ENCODE measurements at regions not wholly inside any gene's neighbourhood (a gene's known extent, or its start where the extent isn't known, plus 50 kb on each side); places are given as distances from the start of the nearest gene placed in this dataset.

DNA sequence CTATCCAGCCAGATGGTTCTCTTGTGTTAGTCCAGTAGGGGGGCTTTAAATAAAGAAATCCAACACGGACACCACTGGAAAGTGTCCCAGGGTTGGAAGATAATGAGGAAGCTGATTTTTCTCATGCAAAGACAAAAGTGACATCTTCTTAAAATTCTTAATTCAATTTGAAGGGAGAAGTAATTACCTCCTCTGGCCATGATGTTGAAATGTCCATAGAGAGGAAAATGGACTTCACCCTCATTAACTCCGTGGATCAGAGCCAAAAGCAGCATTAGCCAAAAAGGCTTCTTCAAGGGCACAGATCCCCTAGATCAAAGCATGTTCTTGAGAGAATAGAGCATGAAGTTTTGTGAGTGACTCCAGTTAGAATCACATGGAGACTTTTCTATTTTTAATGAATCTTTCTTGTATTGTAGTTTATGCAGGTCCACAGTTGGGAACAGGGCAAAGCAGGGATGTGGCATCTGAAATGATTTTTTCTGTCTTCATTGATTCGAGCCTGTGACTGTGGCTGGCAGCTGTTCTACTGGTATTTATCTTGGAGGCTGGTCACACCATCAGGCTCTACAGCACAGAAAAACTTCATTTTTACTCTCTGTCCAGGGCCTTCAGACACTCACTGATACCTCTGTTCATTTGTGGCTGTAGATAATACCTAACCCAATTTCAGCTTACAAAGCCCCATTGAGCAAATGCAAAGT lies 1002.5 kb downstream of the AACS start (continued):
- TF ChIP-seq, protein P1, sequence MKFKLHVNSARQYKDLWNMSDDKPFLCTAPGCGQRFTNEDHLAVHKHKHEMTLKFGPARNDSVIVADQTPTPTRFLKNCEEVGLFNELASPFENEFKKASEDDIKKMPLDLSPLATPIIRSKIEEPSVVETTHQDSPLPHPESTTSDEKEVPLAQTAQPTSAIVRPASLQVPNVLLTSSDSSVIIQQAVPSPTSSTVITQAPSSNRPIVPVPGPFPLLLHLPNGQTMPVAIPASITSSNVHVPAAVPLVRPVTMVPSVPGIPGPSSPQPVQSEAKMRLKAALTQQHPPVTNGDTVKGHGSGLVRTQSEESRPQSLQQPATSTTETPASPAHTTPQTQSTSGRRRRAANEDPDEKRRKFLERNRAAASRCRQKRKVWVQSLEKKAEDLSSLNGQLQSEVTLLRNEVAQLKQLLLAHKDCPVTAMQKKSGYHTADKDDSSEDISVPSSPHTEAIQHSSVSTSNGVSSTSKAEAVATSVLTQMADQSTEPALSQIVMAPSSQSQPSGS (IDR thresholded peaks at IDR 0.05; ENCODE audit: low read length), result no peak
- TF ChIP-seq CHD2 (IDR thresholded peaks at IDR 0.05; ENCODE audit: low read length) (no peak), YY1 (IDR thresholded peaks at IDR 0.05; ENCODE audit: low read depth, low read length) (no peak)
